ENCODE measurements at regions not wholly inside any gene's neighbourhood (a gene's known extent, or its start where the extent isn't known, plus 50 kb on each side); places are given as distances from the start of the nearest gene placed in this dataset.
"Not testable (repeated sequence)": the region's sequence is repeated elsewhere in the genome, so short reads cannot be mapped to it uniquely, and the experiment has no call there.

DNA sequence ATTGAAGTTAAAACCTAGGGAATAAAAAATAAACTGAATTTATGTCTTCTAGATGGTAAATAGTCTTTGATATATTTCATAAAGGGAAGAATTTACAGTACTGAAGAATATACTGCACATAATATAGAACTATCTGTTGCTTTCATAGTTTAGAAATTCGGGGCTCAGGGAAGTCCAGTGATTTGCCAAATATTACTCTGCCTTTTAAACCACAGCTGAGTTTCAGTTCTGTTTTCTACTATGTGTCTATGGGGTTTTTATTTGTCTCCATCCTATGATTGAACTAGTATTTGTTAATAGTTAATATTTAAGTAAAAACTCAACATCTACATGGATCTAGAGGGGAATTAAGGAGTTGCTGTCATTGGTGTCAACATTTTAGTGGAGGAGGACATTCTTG, 715.0 kb upstream of the CDH8 start:
- CTCF ChIA-PET: no interaction called here
- Mint-ChIP-seq H3K27ac (no peak overlapping the region), H3K9me3 (peaks cover 5% of the 10 kb centered on the region), H3K4me3 (no peak overlapping the region), H3K4me1 (no peaks in the 10 kb centered on the region), H3K36me3 (ENCODE audit: low read depth) (no peaks in the 10 kb centered on the region), H3K27me3 (no peaks in the 10 kb centered on the region)
- intact Hi-C loops (cut with micrococcal nuclease): no loop called here
- ATAC-seq (ENCODE audit: low read depth) (no peak), DNase-seq (no peak)
- POLR2A ChIA-PET: no interaction called here
- no peak for TF ChIP-seq CTCF (IDR thresholded peaks at IDR 0.05)

DNA sequence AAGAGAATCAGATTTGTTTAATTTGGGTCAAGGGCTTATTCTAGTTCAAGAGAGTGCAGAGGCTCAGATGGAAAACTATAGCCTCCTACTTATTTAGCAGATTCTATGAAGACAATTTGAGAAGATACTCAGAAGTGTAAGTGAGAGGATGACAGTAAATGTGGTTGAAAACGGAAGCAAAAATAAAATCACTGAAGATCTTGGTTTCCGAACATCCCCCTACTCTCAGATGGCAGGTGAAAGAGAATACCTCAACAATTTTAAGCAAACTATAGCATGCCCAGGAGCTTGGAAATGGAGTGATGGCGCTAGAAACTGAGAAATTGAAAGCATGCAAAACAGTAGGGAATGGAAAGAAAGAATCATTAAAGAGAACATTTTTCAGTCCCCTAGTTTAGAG, 705.5 kb upstream of the CDH8 start:
- H3K4me1 Mint-ChIP-seq: no peaks in the 10 kb centered on the region
- ATAC-seq (ENCODE audit: low read depth) (no peak), DNase-seq (no peak)
- CTCF ChIA-PET: no interaction called here
- H3K36me3 Mint-ChIP-seq (ENCODE audit: low read depth): no peaks in the 10 kb centered on the region
- intact Hi-C loops (cut with micrococcal nuclease): no loop called here
- H3K27ac Mint-ChIP-seq: no peak overlapping the region
- H3K27me3 Mint-ChIP-seq: no peaks in the 10 kb centered on the region
- no peak overlapping the region for H3K4me3 Mint-ChIP-seq
- POLR2A ChIA-PET: no interaction called here
- H3K9me3 Mint-ChIP-seq: peaks cover 12% of the 10 kb centered on the region
- TF ChIP-seq CTCF (IDR thresholded peaks at IDR 0.05): no peak

- no peak for DNase-seq
- Mint-ChIP-seq H3K9me3 (peaks cover 12% of the 10 kb centered on the region), H3K27ac (no peak overlapping the region), H3K4me1 (no peaks in the 10 kb centered on the region), H3K36me3 (ENCODE audit: low read depth) (no peaks in the 10 kb centered on the region), H3K4me3 (no peak overlapping the region), H3K27me3 (no peaks in the 10 kb centered on the region)
- no peak for TF ChIP-seq CTCF (IDR thresholded peaks at IDR 0.05)
- CTCF ChIA-PET: no interaction called here
- no peak for ATAC-seq (ENCODE audit: low read depth)
- intact Hi-C loops (cut with micrococcal nuclease): no loop called here
- POLR2A ChIA-PET: no interaction called here
Observed at GRCh38 chr16:62738666-62739460, 702.6 kb upstream of the CDH8 start.

DNA sequence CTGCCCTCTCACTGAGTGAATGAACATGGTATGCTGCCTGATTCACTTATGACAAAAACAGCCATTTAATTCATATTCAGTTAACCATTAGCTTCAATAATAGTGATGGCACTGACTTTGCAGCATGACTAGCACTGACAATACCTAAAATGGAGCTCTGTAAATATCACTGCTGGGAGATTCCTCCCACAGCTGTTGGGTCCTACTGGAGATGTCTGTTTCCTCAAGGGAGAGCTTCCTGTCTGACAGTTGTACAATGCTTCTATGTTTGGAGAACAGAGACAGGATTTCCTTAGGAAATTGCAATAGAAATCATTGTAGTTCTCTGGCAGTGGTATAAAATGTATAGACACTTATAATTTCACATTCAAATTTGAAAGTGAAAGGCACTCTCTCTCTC, 695.9 kb upstream of the CDH8 start:
- POLR2A ChIA-PET: no interaction called here
- H3K9me3 Mint-ChIP-seq: peaks cover 8% of the 10 kb centered on the region

DNA sequence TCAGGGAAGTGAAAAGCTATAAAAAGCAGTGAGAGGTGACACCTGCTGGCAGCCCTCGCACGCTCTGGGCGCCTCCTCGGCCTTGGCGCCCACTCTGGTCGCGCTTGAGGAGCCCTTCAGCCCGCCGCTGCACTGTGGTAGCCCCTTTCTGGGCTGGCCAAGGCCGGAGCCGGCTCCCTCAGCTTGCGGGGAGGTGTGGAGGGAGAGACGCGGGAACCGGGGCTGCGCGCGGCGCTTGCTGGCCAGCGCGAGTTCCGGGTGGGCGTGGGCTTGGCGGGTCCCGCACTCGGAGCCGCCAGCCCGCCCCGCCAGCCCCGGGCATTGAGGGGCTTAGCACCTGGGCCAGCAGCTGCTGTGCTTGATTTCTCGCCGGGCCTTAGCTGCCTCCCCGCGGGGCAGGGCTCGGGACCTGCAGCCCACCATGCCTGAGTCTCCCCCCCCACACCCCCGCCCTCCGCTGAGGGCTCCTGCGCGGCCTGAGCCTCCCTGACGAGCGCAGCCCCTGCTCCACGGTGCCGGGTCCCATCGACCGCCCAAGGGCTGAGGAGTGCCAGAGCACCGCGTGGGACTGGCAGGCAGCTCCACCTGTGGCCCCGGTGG, 688.5 kb upstream of the CDH8 start:
- ATAC-seq (ENCODE audit: low read depth); H3K27me3 Mint-ChIP-seq; H3K27ac Mint-ChIP-seq; H3K4me1 Mint-ChIP-seq; intact Hi-C loops (cut with micrococcal nuclease); H3K36me3 Mint-ChIP-seq (ENCODE audit: low read depth); CTCF ChIA-PET; POLR2A ChIA-PET; H3K4me3 Mint-ChIP-seq; DNase-seq: not testable (repeated sequence)
- H3K9me3 Mint-ChIP-seq: peaks cover 12% of the 10 kb centered on the region

More for the DNA sequence above, 695.9 kb upstream of the CDH8 start:
- TF ChIP-seq CTCF (IDR thresholded peaks at IDR 0.05): no peak
- no peak for ATAC-seq (ENCODE audit: low read depth)
- no peak overlapping the region for H3K27ac Mint-ChIP-seq
- no peak for DNase-seq
- H3K27me3 Mint-ChIP-seq: no peaks in the 10 kb centered on the region
- H3K4me3 Mint-ChIP-seq: no peak overlapping the region
- CTCF ChIA-PET: no interaction called here
- intact Hi-C loops (cut with micrococcal nuclease): no loop called here
- H3K4me1 Mint-ChIP-seq: no peaks in the 10 kb centered on the region
- H3K36me3 Mint-ChIP-seq (ENCODE audit: low read depth): no peaks in the 10 kb centered on the region

All from activated B cell treated with CpG ODN at 0.5 μM for 24 hours (primary cell).